WERI-Rb-1 (cell line): ENCODE measurements at regions not wholly inside any gene's neighbourhood (a gene's known extent, or its start where the extent isn't known, plus 50 kb on each side); places are given as distances from the start of the nearest gene placed in this dataset.

Experiments used
- DNase-seq: peaks from one replicate; pipeline ENCODE4 v3.0.0-alpha.2; 2020
- H3K27ac ChIP-seq: fragments of 250-450 bp; sonication (Bioruptor Pico); 2 replicates; pipeline ENCODE4 v1.5.1; 2020; ENCODE audit warnings: mild to moderate bottlenecking, moderate library complexity
- H3K27me3 ChIP-seq: fragments of 250-450 bp; sonication (Bioruptor Pico); 2 replicates; pipeline ENCODE4 v1.5.1; 2021; ENCODE audit warnings: mild to moderate bottlenecking, low read depth, moderate library complexity; ENCODE audit not compliant: insufficient read depth, severe bottlenecking
- H3K36me3 ChIP-seq: fragments of 250-450 bp; sonication (Bioruptor Pico); 2 replicates; pipeline ENCODE4 v1.5.1; 2020; ENCODE audit warnings: mild to moderate bottlenecking, moderate library complexity
- H3K4me3 ChIP-seq: 2 replicates; pipeline ENCODE4 v1.5.1; 2011; ENCODE audit warnings: low read depth, mild to moderate bottlenecking, control low read depth, low read length
- H3K9me3 ChIP-seq: fragments of 250-450 bp; sonication (Bioruptor Pico); 2 replicates; pipeline ENCODE4 v1.5.1; 2021; ENCODE audit warnings: mild to moderate bottlenecking, moderate library complexity; ENCODE audit not compliant: severe bottlenecking
- TF ChIP-seq, protein P1 (sequence below): IDR thresholded peaks from 2 replicates; pipeline ENCODE4 v1.5.1; 2011; ENCODE audit warnings: low read depth, mild to moderate bottlenecking, control low read depth, inconsistent platforms, low read length

DNA sequence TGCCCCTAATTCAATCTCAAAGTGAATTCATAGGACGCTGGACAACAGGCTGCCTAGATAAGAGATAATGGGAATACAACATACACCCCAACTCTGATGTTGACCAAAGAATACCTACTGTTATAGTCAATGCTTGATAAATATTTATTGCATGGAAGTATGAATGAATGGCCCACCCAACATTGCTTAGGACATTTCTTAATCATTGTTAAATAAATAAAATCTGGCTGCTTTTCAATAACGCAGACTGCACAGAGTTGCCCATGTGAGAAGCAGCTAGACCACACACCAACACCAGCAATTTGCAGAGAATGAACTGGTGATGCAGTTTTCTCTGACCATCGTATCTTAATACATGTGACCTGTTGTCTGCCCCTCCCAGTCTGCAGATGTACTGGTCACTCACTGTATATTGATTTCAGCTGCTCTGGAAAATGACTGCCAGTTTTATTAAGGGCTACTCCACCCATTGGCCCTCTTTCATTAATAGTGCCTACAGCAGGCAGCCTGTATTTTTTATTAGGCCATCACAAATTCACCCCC is 236.2 kb upstream of the WWC1 start:
- Histone ChIP-seq H3K4me3 (no peak overlapping the region), H3K27me3 (no peaks in the 10 kb centered on the region), H3K36me3 (no peaks in the 10 kb centered on the region), H3K27ac (no peak overlapping the region), H3K9me3 (peaks cover 4% of the 10 kb centered on the region)
- TF ChIP-seq, protein P1, sequence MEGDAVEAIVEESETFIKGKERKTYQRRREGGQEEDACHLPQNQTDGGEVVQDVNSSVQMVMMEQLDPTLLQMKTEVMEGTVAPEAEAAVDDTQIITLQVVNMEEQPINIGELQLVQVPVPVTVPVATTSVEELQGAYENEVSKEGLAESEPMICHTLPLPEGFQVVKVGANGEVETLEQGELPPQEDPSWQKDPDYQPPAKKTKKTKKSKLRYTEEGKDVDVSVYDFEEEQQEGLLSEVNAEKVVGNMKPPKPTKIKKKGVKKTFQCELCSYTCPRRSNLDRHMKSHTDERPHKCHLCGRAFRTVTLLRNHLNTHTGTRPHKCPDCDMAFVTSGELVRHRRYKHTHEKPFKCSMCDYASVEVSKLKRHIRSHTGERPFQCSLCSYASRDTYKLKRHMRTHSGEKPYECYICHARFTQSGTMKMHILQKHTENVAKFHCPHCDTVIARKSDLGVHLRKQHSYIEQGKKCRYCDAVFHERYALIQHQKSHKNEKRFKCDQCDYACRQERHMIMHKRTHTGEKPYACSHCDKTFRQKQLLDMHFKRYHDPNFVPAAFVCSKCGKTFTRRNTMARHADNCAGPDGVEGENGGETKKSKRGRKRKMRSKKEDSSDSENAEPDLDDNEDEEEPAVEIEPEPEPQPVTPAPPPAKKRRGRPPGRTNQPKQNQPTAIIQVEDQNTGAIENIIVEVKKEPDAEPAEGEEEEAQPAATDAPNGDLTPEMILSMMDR: no peak
- no peak for DNase-seq

DNA sequence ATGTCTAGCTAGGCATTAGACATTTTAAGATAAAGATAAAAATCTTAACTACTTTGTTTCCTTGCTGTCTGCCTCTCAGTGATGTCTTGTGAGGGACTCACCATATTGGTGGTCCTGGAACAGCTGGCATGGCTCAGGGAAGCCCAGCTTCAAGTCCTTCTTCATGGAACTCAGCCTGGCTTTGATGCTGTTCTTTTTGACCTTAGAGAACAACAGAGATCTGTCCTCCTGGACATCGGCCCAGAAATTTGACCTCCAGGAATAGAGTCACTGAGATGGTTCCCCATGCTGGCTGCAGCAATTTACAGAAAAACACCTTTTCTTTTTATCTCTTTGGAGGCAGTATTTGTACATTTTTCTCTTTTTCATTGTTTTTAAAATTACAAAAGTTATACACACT is 235.5 kb upstream of the WWC1 start:
- H3K4me3 ChIP-seq: no peak overlapping the region
- no peaks in the 10 kb centered on the region for H3K27me3 ChIP-seq
- no peak overlapping the region for H3K27ac ChIP-seq
- TF ChIP-seq, protein P1: no peak
- H3K36me3 ChIP-seq: no peaks in the 10 kb centered on the region
- DNase-seq: no peak
- H3K9me3 ChIP-seq: peaks cover 4% of the 10 kb centered on the region

DNA sequence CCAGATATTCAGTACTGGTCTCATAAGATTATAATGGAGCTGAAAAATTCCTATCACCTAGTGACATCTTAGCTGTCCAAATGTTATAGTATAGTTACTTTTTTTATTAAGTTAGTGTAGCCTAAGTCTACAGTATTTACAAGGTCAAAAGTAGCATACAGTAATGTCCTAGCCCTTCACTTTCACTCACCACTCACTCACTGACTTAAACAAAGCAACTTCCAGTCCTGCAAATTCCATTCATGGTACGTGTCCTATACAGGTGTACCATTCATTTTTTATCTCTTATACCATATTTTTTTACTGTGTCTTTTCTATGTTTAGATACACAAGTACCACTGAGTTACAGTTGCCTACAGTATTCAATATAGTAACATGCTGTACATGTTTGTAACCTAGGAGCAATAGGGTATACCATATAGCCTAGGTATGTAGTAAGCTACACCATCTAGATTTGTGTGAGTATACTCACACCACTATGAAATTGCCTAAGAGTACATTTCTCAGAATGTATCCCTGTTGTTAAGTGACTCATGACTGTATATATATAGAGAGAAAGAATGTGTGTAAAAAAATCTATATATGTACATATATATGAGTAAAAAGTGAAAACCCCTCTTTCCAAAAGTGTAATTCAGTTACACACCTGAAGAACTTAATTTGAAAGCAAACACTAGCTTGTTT is 234.8 kb upstream of the WWC1 start:
- Histone ChIP-seq H3K36me3 (no peaks in the 10 kb centered on the region), H3K27ac (no peak overlapping the region), H3K27me3 (no peaks in the 10 kb centered on the region), H3K4me3 (no peak overlapping the region), H3K9me3 (peaks cover 4% of the 10 kb centered on the region)
- TF ChIP-seq, protein P1: no peak
- no peak for DNase-seq

DNA sequence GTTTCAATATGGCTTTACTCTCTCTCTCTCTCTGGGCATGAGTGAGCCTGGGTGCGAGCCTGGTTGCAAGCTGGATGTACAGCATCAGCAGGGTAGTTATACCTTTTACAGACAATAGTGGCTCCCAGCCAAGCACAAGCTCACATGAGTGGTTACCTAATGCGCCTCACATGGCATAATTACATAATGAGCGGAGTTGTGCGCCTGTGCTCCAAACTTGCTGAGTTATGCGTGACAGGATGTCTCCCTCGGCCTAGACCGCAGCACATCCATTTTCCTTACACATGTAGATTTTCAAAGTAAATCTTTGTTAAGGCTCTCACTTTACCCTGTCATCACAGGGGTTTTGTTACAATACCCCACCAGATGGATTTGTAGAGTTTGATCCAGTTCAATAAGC is 233.5 kb upstream of the WWC1 start:
- Histone ChIP-seq H3K27me3 (no peaks in the 10 kb centered on the region), H3K36me3 (no peaks in the 10 kb centered on the region), H3K4me3 (no peak overlapping the region), H3K27ac (no peak overlapping the region), H3K9me3 (peaks cover 4% of the 10 kb centered on the region)
- TF ChIP-seq, protein P1: no peak
- DNase-seq: no peak

DNA sequence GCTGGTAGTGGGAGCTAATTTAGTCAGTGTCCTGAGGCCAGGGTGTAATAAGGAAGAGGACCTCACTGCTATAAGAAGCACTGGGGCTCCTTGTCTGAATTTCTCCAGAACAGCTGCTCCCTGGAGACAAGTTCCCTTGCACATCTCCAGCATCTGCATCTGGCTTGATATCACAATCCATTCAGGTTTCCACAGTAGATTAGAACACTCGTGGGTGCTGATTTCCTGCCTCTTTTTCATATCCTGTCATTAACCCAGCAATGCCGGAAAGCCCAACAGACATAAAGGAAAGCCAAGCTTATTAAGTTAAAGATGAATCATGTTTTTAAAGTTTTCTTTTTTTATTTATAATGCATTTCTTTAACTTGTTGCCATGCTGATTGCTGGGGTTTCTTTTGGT is 232.3 kb upstream of the WWC1 start:
- Histone ChIP-seq H3K4me3 (no peak overlapping the region), H3K27ac (no peak overlapping the region), H3K27me3 (no peaks in the 10 kb centered on the region), H3K9me3 (peaks cover 4% of the 10 kb centered on the region), H3K36me3 (no peaks in the 10 kb centered on the region)
- TF ChIP-seq, protein P1: no peak
- no peak for DNase-seq

DNA sequence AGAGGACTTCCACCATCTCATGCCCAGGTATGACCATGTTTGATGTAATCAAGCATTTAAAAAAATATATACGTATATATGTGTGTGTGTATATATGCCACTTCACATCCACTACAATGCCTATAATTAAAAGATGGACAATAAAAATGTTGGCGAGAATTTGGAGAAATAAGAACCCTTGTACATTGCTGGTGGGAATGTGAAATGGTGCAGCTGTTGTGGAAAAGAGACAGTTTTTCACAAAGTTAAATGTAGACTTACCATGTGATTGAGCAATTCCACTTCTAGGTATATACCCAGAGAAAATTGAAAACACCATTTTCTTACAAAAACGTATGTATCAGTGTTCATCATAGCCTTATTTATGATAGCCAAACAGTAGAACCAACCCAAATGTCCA is 229.2 kb upstream of the WWC1 start:
- no peak overlapping the region for H3K4me3 ChIP-seq
- no peaks in the 10 kb centered on the region for H3K27me3 ChIP-seq
- no peaks in the 10 kb centered on the region for H3K36me3 ChIP-seq
- no peak overlapping the region for H3K27ac ChIP-seq
- DNase-seq: no peak
- peaks cover 4% of the 10 kb centered on the region for H3K9me3 ChIP-seq
- TF ChIP-seq, protein P1: no peak
